GM23338 (cell line): ENCODE measurements at regions not wholly inside any gene's neighbourhood (a gene's known extent, or its start where the extent isn't known, plus 50 kb on each side); places are given as distances from the start of the nearest gene placed in this dataset.

ENCODE experiments used
- CREB1 ChIP-seq: fragments of 250-450 bp; sonication (Bioruptor Pico); IDR thresholded peaks from 2 replicates; pipeline ENCODE4 v1.5.0; 2020; ENCODE audit warnings: low read depth, mild to moderate bottlenecking, moderate library complexity
- EZH2 ChIP-seq: fragments of 200-600 bp; sonication (generic); IDR thresholded peaks from one replicate; pipeline ENCODE4 v1.8.0; 2017; ENCODE audit warnings: antibody characterized with exemption, mild to moderate bottlenecking, low read depth; ENCODE audit not compliant: unreplicated experiment
- EZH2phosphoT487 ChIP-seq: fragments of 200-600 bp; sonication (generic); IDR thresholded peaks from one replicate; pipeline ENCODE4 v1.8.1; 2018; ENCODE audit warnings: antibody characterized with exemption; ENCODE audit not compliant: unreplicated experiment
- JUNB ChIP-seq: IDR thresholded peaks from one replicate; pipeline ENCODE4 v1.6.1; 2016; ENCODE audit warnings: antibody characterized with exemption; ENCODE audit not compliant: unreplicated experiment
- POLR2AphosphoS5 ChIP-seq: IDR thresholded peaks from 2 replicates; pipeline ENCODE4 v1.6.1; 2016; ENCODE audit warnings: antibody characterized with exemption, low read depth
- TF ChIP-seq, protein P1 (sequence below), 2 experiments: fragments of 200-600 bp in 1 of 2; sonication (generic) in 1 of 2; conservative IDR thresholded peaks; 2 replicates each; pipeline versions ENCODE4 v1.5.1 to v1.6.1; 2016 to 2017; ENCODE audit warnings: antibody characterized with exemption in 2 of 2, low read depth in 2 of 2, mild to moderate bottlenecking in 2 of 2, moderate library complexity in 1 of 2
- TF ChIP-seq, protein P2 (sequence below): IDR thresholded peaks from one replicate; pipeline ENCODE4 v1.6.1; 2018; ENCODE audit warnings: antibody characterized with exemption; ENCODE audit not compliant: unreplicated experiment
- TF ChIP-seq, protein P3 (sequence below): IDR thresholded peaks from 2 replicates; pipeline ENCODE4 v1.6.1; 2016; ENCODE audit warnings: antibody characterized with exemption

DNA sequence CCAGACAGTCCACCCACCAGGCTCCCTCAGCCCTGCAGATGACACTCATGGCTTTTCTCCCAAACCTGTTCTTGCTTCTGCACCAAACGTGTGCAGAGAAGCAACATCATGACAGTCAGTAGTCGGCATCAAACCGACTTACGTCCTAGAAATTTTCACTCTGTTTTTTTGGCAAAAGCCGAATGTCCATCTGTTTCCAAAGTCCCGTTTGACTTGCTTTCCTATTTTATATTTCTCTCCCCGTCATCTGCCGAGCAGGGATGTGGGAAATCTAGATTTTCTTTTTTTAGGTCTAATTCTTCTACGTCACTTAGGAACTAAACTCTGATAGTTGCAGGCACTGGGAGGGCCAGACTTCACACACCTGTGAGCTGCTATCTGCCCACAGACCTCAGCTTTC lies 104.9 kb downstream of the RMI2 start:
- TF ChIP-seq, protein P1, sequence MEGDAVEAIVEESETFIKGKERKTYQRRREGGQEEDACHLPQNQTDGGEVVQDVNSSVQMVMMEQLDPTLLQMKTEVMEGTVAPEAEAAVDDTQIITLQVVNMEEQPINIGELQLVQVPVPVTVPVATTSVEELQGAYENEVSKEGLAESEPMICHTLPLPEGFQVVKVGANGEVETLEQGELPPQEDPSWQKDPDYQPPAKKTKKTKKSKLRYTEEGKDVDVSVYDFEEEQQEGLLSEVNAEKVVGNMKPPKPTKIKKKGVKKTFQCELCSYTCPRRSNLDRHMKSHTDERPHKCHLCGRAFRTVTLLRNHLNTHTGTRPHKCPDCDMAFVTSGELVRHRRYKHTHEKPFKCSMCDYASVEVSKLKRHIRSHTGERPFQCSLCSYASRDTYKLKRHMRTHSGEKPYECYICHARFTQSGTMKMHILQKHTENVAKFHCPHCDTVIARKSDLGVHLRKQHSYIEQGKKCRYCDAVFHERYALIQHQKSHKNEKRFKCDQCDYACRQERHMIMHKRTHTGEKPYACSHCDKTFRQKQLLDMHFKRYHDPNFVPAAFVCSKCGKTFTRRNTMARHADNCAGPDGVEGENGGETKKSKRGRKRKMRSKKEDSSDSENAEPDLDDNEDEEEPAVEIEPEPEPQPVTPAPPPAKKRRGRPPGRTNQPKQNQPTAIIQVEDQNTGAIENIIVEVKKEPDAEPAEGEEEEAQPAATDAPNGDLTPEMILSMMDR (conservative IDR thresholded peaks at IDR 0.05; ENCODE audit: low read depth in 2 of 2), result no peak
- TF ChIP-seq JUNB (no peak), EZH2 (no peak), EZH2phosphoT487 (no peak), POLR2AphosphoS5 (no peak), CREB1 (CRISPR knock-in tag) (no peak)
- TF ChIP-seq, protein P2, sequence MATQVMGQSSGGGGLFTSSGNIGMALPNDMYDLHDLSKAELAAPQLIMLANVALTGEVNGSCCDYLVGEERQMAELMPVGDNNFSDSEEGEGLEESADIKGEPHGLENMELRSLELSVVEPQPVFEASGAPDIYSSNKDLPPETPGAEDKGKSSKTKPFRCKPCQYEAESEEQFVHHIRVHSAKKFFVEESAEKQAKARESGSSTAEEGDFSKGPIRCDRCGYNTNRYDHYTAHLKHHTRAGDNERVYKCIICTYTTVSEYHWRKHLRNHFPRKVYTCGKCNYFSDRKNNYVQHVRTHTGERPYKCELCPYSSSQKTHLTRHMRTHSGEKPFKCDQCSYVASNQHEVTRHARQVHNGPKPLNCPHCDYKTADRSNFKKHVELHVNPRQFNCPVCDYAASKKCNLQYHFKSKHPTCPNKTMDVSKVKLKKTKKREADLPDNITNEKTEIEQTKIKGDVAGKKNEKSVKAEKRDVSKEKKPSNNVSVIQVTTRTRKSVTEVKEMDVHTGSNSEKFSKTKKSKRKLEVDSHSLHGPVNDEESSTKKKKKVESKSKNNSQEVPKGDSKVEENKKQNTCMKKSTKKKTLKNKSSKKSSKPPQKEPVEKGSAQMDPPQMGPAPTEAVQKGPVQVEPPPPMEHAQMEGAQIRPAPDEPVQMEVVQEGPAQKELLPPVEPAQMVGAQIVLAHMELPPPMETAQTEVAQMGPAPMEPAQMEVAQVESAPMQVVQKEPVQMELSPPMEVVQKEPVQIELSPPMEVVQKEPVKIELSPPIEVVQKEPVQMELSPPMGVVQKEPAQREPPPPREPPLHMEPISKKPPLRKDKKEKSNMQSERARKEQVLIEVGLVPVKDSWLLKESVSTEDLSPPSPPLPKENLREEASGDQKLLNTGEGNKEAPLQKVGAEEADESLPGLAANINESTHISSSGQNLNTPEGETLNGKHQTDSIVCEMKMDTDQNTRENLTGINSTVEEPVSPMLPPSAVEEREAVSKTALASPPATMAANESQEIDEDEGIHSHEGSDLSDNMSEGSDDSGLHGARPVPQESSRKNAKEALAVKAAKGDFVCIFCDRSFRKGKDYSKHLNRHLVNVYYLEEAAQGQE, result no peak
- TF ChIP-seq, protein P3, sequence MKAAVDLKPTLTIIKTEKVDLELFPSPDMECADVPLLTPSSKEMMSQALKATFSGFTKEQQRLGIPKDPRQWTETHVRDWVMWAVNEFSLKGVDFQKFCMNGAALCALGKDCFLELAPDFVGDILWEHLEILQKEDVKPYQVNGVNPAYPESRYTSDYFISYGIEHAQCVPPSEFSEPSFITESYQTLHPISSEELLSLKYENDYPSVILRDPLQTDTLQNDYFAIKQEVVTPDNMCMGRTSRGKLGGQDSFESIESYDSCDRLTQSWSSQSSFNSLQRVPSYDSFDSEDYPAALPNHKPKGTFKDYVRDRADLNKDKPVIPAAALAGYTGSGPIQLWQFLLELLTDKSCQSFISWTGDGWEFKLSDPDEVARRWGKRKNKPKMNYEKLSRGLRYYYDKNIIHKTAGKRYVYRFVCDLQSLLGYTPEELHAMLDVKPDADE, result no peak
